Neural crest cell (in vitro differentiated cells): ENCODE measurements at regions not wholly inside any gene's neighbourhood (a gene's known extent, or its start where the extent isn't known, plus 50 kb on each side); places are given as distances from the start of the nearest gene placed in this dataset.

Experiments used
- DNase-seq: peaks from one replicate; pipeline ENCODE4 v3.0.0; 2021; ENCODE audit warnings: low read depth, mixed read lengths, low spot score
- H3K27ac Mint-ChIP-seq: one replicate; pipeline ENCODE4 v1.8.0; 2021; ENCODE audit warnings: mild to moderate bottlenecking, mixed read lengths; ENCODE audit not compliant: unreplicated experiment
- H3K27me3 Mint-ChIP-seq: 2 replicates; pipeline ENCODE4 v1.8.0; 2021; ENCODE audit warnings: low read depth, mild to moderate bottlenecking, mixed read lengths
- H3K36me3 Mint-ChIP-seq: 2 replicates; pipeline ENCODE4 v1.8.0; 2021; ENCODE audit warnings: low read depth, mild to moderate bottlenecking, mixed read lengths
- H3K4me1 Mint-ChIP-seq: 2 replicates; pipeline ENCODE4 v1.8.0; 2021; ENCODE audit warnings: mixed read lengths
- H3K4me3 Mint-ChIP-seq: one replicate; pipeline ENCODE4 v1.8.0; 2021; ENCODE audit warnings: mild to moderate bottlenecking, mixed read lengths
- H3K9me3 Mint-ChIP-seq: 2 replicates; pipeline ENCODE4 v1.8.0; 2021; ENCODE audit warnings: mixed read lengths
- CTCF ChIP-seq: fragments of 200-600 bp; sonication (generic); conservative IDR thresholded peaks from 2 replicates; pipeline ENCODE4 v1.5.0; 2021; ENCODE audit warnings: antibody characterized with exemption, mild to moderate bottlenecking

DNA sequence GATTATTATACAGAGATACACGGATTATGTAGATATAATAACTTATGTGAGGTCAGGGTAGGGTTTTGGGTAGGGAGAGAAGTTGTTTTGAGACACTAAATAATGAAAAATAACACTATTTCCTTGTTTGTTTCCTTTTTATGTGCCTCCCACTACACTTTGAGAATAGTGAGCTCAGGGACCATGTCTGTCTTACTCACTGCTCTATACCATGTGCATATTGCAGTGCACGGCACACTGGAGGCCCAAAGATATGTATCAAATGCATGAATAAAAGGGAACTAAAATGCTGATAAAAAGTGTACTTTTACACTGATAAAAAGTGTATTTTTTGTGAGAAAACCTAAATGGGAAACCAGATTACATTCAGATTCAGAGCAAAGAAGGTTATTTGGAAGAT, 151.4 kb upstream of the NABP1 start:
- Mint-ChIP-seq H3K27ac (no peak overlapping the region), H3K27me3 (no peaks in the 10 kb centered on the region), H3K36me3 (no peaks in the 10 kb centered on the region), H3K4me3 (no peak overlapping the region), H3K4me1 (no peaks in the 10 kb centered on the region), H3K9me3 (no peaks in the 10 kb centered on the region)
- no peak for DNase-seq
- TF ChIP-seq CTCF: no peak

- no peaks in the 10 kb centered on the region for H3K9me3 Mint-ChIP-seq
- peaks cover 4% of the 10 kb centered on the region for H3K4me1 Mint-ChIP-seq
- no peak overlapping the region for H3K4me3 Mint-ChIP-seq
- H3K27me3 Mint-ChIP-seq: no peaks in the 10 kb centered on the region
- no peaks in the 10 kb centered on the region for H3K36me3 Mint-ChIP-seq
- no peak for DNase-seq
- H3K27ac Mint-ChIP-seq: no peak overlapping the region
- no peak for TF ChIP-seq CTCF
These were observed 150.9 kb upstream of the NABP1 start for GRCh38 chr2:191526953-191527556.

DNA sequence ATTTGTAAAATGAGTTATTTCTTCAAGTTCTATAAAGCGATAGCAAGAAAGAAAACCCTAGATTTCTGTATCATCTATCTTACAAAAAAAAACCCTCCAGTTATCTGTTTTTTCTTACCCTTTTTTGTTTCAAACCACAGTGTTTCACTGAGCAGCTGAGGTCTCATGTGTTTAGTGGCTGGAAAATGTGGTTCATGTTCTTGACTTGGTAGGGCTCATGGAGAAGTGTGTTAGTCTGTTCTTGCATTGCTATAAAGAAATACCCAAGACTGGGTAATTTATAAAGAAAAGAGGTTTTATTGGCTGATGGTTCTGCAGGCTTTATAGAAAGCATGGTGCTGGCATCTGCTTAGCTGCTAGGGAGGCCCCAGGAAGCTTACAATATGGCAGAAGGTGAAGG, 147.3 kb upstream of the NABP1 start:
- Mint-ChIP-seq H3K4me3 (no peak overlapping the region), H3K9me3 (peaks cover 4% of the 10 kb centered on the region), H3K4me1 (peaks cover 8% of the 10 kb centered on the region), H3K27me3 (no peaks in the 10 kb centered on the region), H3K27ac (no peak overlapping the region), H3K36me3 (no peaks in the 10 kb centered on the region)
- DNase-seq: no peak
- no peak for TF ChIP-seq CTCF

DNA sequence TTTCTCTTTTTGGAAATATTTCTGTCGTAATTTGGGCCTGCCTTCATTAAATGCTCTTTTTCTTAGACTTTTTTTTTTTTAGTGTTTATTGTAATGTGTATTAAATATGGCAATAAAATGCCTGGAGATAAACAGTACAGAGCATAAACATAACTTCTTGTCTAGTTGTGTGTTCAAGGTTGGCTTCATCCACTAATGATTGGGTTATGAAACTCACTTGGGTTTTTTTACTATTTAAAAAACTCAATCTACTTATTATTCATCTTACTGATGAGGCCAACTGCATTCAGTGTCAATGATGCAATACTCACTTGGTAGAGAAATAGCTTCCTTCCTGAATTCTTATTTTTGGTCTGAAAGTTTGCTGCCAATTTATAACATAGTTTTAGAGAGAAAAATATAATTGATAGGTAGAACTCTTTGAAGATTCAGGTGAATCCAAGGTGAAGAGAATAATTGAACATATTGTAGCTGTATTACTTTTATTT, 144.2 kb upstream of the NABP1 start:
- no peak for TF ChIP-seq CTCF
- no peak overlapping the region for H3K4me3 Mint-ChIP-seq
- H3K4me1 Mint-ChIP-seq: peaks cover 8% of the 10 kb centered on the region
- no peaks in the 10 kb centered on the region for H3K36me3 Mint-ChIP-seq
- H3K9me3 Mint-ChIP-seq: peaks cover 6% of the 10 kb centered on the region
- no peaks in the 10 kb centered on the region for H3K27me3 Mint-ChIP-seq
- no peak overlapping the region for H3K27ac Mint-ChIP-seq
- DNase-seq: no peak

- no peaks in the 10 kb centered on the region for H3K36me3 Mint-ChIP-seq
- no peak for DNase-seq
- no peaks in the 10 kb centered on the region for H3K27me3 Mint-ChIP-seq
- H3K4me1 Mint-ChIP-seq: no peaks in the 10 kb centered on the region
- H3K4me3 Mint-ChIP-seq: no peak overlapping the region
- peaks cover 6% of the 10 kb centered on the region for H3K9me3 Mint-ChIP-seq
- TF ChIP-seq CTCF: no peak
- H3K27ac Mint-ChIP-seq: no peak overlapping the region
These were observed 140.0 kb upstream of the NABP1 start for GRCh38 chr2:191537921-191538320.
